SU-DHL-6 (cell line): ENCODE measurements at regions not wholly inside any gene's neighbourhood (a gene's known extent, or its start where the extent isn't known, plus 50 kb on each side); places are given as distances from the start of the nearest gene placed in this dataset.

ENCODE experiments used
- EZH2phosphoT487 ChIP-seq: fragments of 200-600 bp; sonication (generic), shearing (Covaris generic); conservative IDR thresholded peaks from 2 replicates; pipeline ENCODE4 v1.6.1; 2018; ENCODE audit warnings: mild to moderate bottlenecking, antibody characterized with exemption, low read length, moderate library complexity, mixed read lengths
- TF ChIP-seq, protein P1 (sequence below): fragments of 200-600 bp; sonication (generic); IDR thresholded peaks from one replicate; pipeline ENCODE4 v1.5.1; 2017; ENCODE audit warnings: antibody characterized with exemption, mild to moderate bottlenecking, low read length, moderate library complexity; ENCODE audit not compliant: insufficient read depth, poor library complexity, severe bottlenecking

GRCh38 chr10:43814663-43815062 lies 166.0 kb upstream of the ZNF32 start:
- TF ChIP-seq, protein P1, sequence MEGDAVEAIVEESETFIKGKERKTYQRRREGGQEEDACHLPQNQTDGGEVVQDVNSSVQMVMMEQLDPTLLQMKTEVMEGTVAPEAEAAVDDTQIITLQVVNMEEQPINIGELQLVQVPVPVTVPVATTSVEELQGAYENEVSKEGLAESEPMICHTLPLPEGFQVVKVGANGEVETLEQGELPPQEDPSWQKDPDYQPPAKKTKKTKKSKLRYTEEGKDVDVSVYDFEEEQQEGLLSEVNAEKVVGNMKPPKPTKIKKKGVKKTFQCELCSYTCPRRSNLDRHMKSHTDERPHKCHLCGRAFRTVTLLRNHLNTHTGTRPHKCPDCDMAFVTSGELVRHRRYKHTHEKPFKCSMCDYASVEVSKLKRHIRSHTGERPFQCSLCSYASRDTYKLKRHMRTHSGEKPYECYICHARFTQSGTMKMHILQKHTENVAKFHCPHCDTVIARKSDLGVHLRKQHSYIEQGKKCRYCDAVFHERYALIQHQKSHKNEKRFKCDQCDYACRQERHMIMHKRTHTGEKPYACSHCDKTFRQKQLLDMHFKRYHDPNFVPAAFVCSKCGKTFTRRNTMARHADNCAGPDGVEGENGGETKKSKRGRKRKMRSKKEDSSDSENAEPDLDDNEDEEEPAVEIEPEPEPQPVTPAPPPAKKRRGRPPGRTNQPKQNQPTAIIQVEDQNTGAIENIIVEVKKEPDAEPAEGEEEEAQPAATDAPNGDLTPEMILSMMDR = no peak
- no peak for TF ChIP-seq EZH2phosphoT487
